ENCODE measurements at regions not wholly inside any gene's neighbourhood (a gene's known extent, or its start where the extent isn't known, plus 50 kb on each side); places are given as distances from the start of the nearest gene placed in this dataset.

- TF ChIP-seq ZBTB7A (IDR thresholded peaks at IDR 0.05; ENCODE audit: low read depth) (no peak), NFIC (IDR thresholded peaks at IDR 0.05) (no peak), TAF1 (IDR thresholded peaks at IDR 0.05; ENCODE audit: low read depth) (no peak), TEAD4 (IDR thresholded peaks at IDR 0.05) (no peak), TCF12 (IDR thresholded peaks at IDR 0.05; ENCODE audit: low read depth) (no peak), MAX (IDR thresholded peaks at IDR 0.05) (no peak), EP300 (IDR thresholded peaks at IDR 0.05; ENCODE audit: borderline replicate concordance) (no peak), RAD21 (IDR thresholded peaks at IDR 0.05; ENCODE audit: low read depth) (no peak), REST (IDR thresholded peaks at IDR 0.05; ENCODE audit: low read depth) (no peak), CEBPB (IDR thresholded peaks at IDR 0.05) (no peak), FOXM1 (IDR thresholded peaks at IDR 0.05; ENCODE audit: borderline replicate concordance, low read depth) (no peak), CREB1 (IDR thresholded peaks at IDR 0.05; ENCODE audit: low read depth) (no peak), EGR1 (IDR thresholded peaks at IDR 0.05) (no peak)
Observed at GRCh38 chr12:75813072-75813471, 218.5 kb downstream of the PHLDA1 start.

Data from Ishikawa (cell line).